DND-41 (cell line): ENCODE measurements at regions not wholly inside any gene's neighbourhood (a gene's known extent, or its start where the extent isn't known, plus 50 kb on each side); places are given as distances from the start of the nearest gene placed in this dataset.

Source experiments
- ATAC-seq: fragments of 200-7000 bp; cut with Tn5 transposase; 3 replicates; pipeline ENCODE4 v1.9.1; 2021; ENCODE audit warnings: low read depth; ENCODE audit not compliant: insufficient read depth
- DNase-seq: peaks from one replicate; pipeline ENCODE4 v3.0.0-alpha.2; 2020
- H2AFZ ChIP-seq: 2 replicates; pipeline ENCODE4 v1.6.0; 2012; ENCODE audit warnings: low read depth, low read length
- H3K27ac ChIP-seq: 2 replicates; pipeline ENCODE4 v1.5.1; 2012; ENCODE audit warnings: low read length, inconsistent platforms
- H3K27me3 ChIP-seq: fragments of 200-600 bp; sonication (generic); 2 replicates; pipeline ENCODE4 v1.6.0; 2012; ENCODE audit warnings: low read length, mild to moderate bottlenecking, inconsistent platforms; ENCODE audit not compliant: insufficient read depth, poor library complexity
- H3K36me3 ChIP-seq: 2 replicates; pipeline ENCODE4 v1.5.1; 2012; ENCODE audit warnings: low read length, inconsistent platforms; ENCODE audit not compliant: insufficient read depth
- H3K4me1 ChIP-seq: 2 replicates; pipeline ENCODE4 v1.5.1; 2012; ENCODE audit warnings: mild to moderate bottlenecking, low read length; ENCODE audit not compliant: insufficient read depth
- H3K4me2 ChIP-seq: 2 replicates; pipeline ENCODE4 v1.6.0; 2012; ENCODE audit warnings: mild to moderate bottlenecking, moderate library complexity, low read length, inconsistent platforms; ENCODE audit not compliant: insufficient read depth
- H3K4me3 ChIP-seq, 2 experiments: fragments of 200-600 bp in 1 of 2; shearing (Covaris generic) in 1 of 2; 2 replicates each; pipeline ENCODE4 v1.5.1; 2012 to 2016; ENCODE audit warnings: inconsistent platforms in 2 of 2, low read length in 2 of 2, mild to moderate bottlenecking in 2 of 2, low read depth in 1 of 2, moderate library complexity in 1 of 2
- H3K79me2 ChIP-seq: 2 replicates; pipeline ENCODE4 v1.6.0; 2012; ENCODE audit warnings: low read length, inconsistent platforms; ENCODE audit not compliant: insufficient read depth
- H3K9ac ChIP-seq: 2 replicates; pipeline ENCODE4 v1.6.0; 2012; ENCODE audit warnings: low read depth, mild to moderate bottlenecking, inconsistent platforms, low read length, moderate library complexity
- H3K9me3 ChIP-seq: 2 replicates; pipeline ENCODE4 v1.5.1; 2012; ENCODE audit warnings: low read length, moderate library complexity, mild to moderate bottlenecking, inconsistent platforms; ENCODE audit not compliant: insufficient read depth, severe bottlenecking
- H4K20me1 ChIP-seq: 2 replicates; pipeline ENCODE4 v1.6.0; 2012; ENCODE audit warnings: low read length; ENCODE audit not compliant: insufficient read depth
- EZH2 ChIP-seq: IDR thresholded peaks from 3 replicates; pipeline ENCODE4 v1.6.1; 2012; ENCODE audit warnings: borderline replicate concordance, low read depth, mild to moderate bottlenecking, moderate library complexity, low read length, inconsistent platforms; ENCODE audit not compliant: severe bottlenecking
- TF ChIP-seq, protein P1 (sequence below): IDR thresholded peaks from 2 replicates; pipeline ENCODE4 v1.5.1; 2012; ENCODE audit warnings: borderline replicate concordance, low read length, moderate library complexity, mild to moderate bottlenecking; ENCODE audit not compliant: poor library complexity, severe bottlenecking; ENCODE audit errors: extremely low read depth

DNA sequence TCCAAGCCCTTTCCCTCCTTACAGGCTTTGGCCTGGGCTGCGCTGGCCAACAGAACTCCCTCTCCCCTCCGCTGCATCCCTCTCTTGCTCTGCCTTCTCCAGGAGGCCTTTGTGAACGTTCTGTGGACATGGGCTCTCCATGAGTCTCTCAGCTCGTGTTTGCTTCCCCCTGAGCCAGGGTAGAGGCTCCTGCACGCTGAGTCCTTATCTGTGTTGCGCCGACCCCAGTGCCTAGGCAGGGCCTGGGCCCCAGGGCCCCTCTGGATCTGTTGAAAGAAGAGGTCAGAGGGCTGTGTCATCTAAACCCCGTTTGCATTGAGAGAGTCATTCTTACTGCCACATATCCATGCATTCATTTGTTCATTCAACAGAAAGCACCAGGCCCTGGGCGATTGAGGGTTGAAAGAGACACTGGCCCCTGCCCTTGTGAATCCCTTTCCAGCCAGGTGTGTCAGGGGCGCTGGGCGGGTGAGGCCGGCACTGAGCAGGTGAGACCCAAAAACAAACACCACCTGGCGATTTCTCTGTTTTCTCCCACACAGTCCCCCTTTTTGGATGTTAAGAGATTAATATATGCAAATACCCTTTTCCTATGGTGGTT, 111.2 kb upstream of the IER5L start:
- no peaks in the 10 kb centered on the region for H3K36me3 ChIP-seq
- H3K27ac ChIP-seq = no peak overlapping the region
- H3K4me1 ChIP-seq = no peaks in the 10 kb centered on the region
- H4K20me1 ChIP-seq = no peaks in the 10 kb centered on the region
- no peak for TF ChIP-seq EZH2
- TF ChIP-seq, protein P1, sequence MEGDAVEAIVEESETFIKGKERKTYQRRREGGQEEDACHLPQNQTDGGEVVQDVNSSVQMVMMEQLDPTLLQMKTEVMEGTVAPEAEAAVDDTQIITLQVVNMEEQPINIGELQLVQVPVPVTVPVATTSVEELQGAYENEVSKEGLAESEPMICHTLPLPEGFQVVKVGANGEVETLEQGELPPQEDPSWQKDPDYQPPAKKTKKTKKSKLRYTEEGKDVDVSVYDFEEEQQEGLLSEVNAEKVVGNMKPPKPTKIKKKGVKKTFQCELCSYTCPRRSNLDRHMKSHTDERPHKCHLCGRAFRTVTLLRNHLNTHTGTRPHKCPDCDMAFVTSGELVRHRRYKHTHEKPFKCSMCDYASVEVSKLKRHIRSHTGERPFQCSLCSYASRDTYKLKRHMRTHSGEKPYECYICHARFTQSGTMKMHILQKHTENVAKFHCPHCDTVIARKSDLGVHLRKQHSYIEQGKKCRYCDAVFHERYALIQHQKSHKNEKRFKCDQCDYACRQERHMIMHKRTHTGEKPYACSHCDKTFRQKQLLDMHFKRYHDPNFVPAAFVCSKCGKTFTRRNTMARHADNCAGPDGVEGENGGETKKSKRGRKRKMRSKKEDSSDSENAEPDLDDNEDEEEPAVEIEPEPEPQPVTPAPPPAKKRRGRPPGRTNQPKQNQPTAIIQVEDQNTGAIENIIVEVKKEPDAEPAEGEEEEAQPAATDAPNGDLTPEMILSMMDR = no peak
- ATAC-seq (no peak), DNase-seq (no peak)
- H2AFZ ChIP-seq = no peak overlapping the region
- H3K9ac ChIP-seq = no peak overlapping the region
- H3K79me2 ChIP-seq = no peaks in the 10 kb centered on the region
- H3K27me3 ChIP-seq = no peaks in the 10 kb centered on the region
- no peak overlapping the region for H3K4me3 ChIP-seq
- H3K4me2 ChIP-seq = no peak overlapping the region
- H3K9me3 ChIP-seq = no peaks in the 10 kb centered on the region

DNA sequence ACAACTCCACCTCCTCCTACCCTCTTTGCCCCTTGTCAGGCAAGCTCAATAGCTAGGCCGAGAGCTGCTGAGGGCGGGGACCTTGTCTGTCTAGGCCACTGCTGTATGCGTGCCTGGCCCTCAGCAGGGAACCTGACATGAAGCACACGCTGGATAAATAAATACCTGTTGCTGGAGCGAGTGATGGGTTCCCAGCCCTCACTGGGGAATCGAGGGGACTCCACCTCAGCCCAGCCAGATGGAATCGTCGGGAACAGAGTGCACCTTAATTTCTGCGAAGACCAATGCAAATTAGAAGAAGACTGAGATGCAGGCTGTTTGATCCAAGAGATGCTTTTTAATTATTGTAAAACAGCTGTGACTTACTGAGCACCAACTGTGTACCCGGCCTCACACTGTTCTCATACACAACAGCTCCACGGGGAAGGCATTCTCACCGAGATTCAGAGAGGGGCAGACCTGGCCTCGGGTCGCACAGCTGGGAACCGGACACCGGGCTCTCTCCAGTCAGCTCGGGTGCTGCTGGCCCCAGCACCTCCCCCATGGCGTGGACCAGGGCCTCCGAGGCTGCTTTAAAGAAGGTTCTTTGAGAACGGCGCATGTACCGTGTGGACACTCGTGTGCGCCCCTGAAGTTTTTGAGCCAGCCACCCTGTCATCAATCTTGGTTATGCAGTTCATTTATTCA, 109.7 kb upstream of the IER5L start:
- Histone ChIP-seq H3K27me3 (no peaks in the 10 kb centered on the region), H3K9ac (no peak overlapping the region), H3K4me2 (no peak overlapping the region), H4K20me1 (no peaks in the 10 kb centered on the region), H2AFZ (no peak overlapping the region), H3K36me3 (no peaks in the 10 kb centered on the region), H3K9me3 (no peaks in the 10 kb centered on the region), H3K4me1 (no peaks in the 10 kb centered on the region), H3K27ac (no peak overlapping the region), H3K4me3 (no peak overlapping the region), H3K79me2 (no peaks in the 10 kb centered on the region)
- ATAC-seq (no peak), DNase-seq (no peak)
- TF ChIP-seq, protein P1 = no peak
- TF ChIP-seq EZH2 = no peak

DNA sequence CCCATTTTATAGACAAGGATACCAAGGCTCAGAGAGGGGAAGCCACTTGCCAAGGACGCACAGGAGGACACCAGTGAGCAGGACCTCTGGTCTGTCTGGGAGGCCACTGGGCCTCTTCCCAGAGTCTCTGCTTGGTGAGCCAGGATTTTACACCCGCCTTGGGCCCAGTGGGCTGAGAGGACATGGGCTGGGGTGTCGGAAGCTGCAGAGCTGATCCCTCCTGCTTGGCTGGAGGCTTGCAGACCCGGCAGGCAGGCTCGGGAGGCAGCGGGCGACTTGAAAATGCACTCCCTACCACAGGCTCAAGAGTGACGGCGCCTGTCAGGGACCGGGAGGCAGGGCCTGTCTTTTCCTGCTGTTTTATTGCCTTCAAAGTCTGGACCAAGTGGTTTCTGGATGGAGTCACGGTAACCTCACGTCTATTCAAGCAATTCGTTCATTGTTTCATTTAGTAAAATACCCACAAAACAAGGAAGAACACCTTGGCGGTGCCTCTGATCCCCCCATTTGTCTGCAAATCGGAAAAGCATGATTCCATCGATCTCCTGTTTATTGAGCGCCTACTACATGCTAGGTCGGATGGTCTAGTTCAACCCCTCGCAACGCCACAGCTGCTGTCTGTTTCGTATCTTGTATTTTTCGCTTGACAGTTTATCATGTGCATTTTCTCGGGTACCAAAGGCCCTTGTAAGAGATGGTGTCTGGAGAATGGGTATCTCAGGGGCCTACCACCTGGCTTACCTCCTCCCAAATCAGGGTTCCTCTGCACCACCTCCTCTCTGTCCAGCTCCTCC, 108.1 kb upstream of the IER5L start:
- Histone ChIP-seq H3K36me3 (no peaks in the 10 kb centered on the region), H3K4me2 (no peak overlapping the region), H3K4me3 (no peak overlapping the region), H3K79me2 (no peaks in the 10 kb centered on the region), H3K4me1 (no peaks in the 10 kb centered on the region), H3K27me3 (no peaks in the 10 kb centered on the region), H3K9ac (no peak overlapping the region), H3K27ac (no peak overlapping the region), H4K20me1 (no peaks in the 10 kb centered on the region), H2AFZ (no peak overlapping the region), H3K9me3 (no peaks in the 10 kb centered on the region)
- no peak for DNase-seq
- TF ChIP-seq, protein P1 = no peak
- TF ChIP-seq EZH2 = no peak
- ATAC-seq = no peak
